ACC112 (cell line): ENCODE measurements at regions not wholly inside any gene's neighbourhood (a gene's known extent, or its start where the extent isn't known, plus 50 kb on each side); places are given as distances from the start of the nearest gene placed in this dataset.
A peak's percentile ranks its signal among the peaks of the same experiment; 100 is the strongest.

ENCODE experiments used
- H2AFZ ChIP-seq: fragments of 200-600 bp; sonication (generic); one replicate; pipeline ENCODE4 v1.6.0; 2017; ENCODE audit warnings: antibody characterized with exemption, low read length; ENCODE audit not compliant: unreplicated experiment
- H3K27ac ChIP-seq: fragments of 200-600 bp; sonication (generic); 2 replicates; pipeline ENCODE4 v1.5.1; 2014; ENCODE audit warnings: low read depth, mild to moderate bottlenecking, antibody characterized with exemption, low read length, moderate library complexity
- H3K27me3 ChIP-seq: fragments of 200-600 bp; sonication (generic); 2 replicates; pipeline ENCODE4 v1.6.1; 2014; ENCODE audit warnings: mild to moderate bottlenecking, antibody characterized with exemption, low read length, moderate library complexity, mixed read lengths; ENCODE audit not compliant: insufficient read depth
- H3K36me3 ChIP-seq: fragments of 200-600 bp; sonication (generic); 2 replicates; pipeline ENCODE4 v1.6.1; 2016; ENCODE audit warnings: mild to moderate bottlenecking, antibody characterized with exemption, low read length, moderate library complexity, mixed read lengths; ENCODE audit not compliant: insufficient read depth
- H3K4me1 ChIP-seq: fragments of 200-600 bp; sonication (generic); one replicate; pipeline ENCODE4 v1.6.1; 2016; ENCODE audit warnings: low read length, mixed read lengths; ENCODE audit not compliant: insufficient read depth, unreplicated experiment, control insufficient read depth
- H3K4me3 ChIP-seq: fragments of 200-600 bp; sonication (generic); 2 replicates; pipeline ENCODE4 v1.5.1; 2014; ENCODE audit warnings: mild to moderate bottlenecking, low read depth, low read length
- H3K79me2 ChIP-seq: fragments of 200-600 bp; sonication (generic); one replicate; pipeline ENCODE4 v1.6.0; 2016; ENCODE audit warnings: low read length; ENCODE audit not compliant: control insufficient read depth, unreplicated experiment, insufficient read depth

DNA sequence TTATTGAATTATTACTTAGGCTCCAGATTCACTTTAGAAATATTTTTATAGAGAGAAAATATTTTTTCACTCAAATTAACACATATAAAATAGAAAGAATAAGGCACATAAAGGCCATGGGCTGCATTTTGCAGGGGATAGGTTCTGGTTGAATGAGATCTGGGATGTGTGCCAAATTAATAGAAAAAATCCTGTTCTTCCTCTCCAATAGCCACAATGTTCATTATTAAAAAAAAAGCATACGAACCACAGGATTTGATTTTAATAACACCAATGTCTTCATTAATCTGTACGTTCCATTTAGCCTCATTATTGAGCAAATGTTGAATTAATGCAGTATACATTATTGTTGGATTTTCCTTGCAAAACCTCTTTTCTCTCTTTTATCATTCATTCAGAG lies 622.8 kb upstream of the AGTR1 start:
- Histone ChIP-seq H3K27ac (no peak overlapping the region), H2AFZ (no peak overlapping the region), H3K4me1 (peaks cover 10% of the 10 kb centered on the region), H3K79me2 (no peaks in the 10 kb centered on the region), H3K36me3 (no peaks in the 10 kb centered on the region), H3K4me3 (no peak overlapping the region), H3K27me3 (no peaks in the 10 kb centered on the region)

DNA sequence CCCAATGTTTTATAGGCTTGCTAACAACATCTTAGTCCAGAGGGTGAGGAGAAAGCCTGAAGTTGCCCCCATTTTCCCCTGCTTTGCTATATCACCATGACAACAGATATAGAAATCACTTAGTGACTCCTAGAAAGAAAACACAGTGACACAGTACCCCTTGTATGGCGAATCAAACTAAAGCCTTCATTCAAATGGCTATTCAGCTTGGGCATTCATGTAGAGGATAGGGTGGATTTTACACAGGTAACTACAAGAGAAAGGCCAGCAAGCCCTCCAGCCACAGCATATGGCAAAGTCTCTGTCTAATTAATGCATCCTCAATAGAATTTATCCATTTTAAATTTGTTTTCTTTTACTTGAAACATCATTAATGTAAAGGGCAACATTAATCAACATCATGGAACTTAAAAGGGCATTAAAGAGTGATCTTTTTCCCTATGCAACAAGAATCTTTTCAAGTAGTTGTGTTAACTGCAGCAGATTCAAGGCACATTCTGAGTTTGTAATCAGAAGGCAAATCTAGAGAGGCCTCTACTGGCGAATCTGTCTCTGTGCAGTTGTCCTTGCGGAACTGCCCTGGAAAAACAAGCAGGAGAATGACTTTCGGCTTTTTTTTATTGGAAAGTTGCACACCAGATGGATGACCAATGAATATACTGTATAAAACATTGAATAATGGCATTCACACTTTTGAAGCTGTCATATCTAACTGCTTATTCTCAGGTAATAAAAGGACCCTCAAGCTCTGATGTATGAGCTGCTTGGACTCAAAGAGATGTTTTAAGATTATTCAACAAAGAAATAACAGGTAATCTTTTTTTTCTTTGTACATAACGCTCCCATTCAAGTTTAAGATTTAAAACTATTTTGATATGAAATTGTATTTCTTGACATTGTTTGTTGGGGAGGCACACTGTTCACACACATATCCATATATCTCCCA lies 621.7 kb upstream of the AGTR1 start:
- Histone ChIP-seq H3K27me3 (no peaks in the 10 kb centered on the region), H3K27ac (no peak overlapping the region), H2AFZ (peak overlapping the region; percentile 74), H3K4me1 (peaks cover 10% of the 10 kb centered on the region), H3K4me3 (no peak overlapping the region), H3K36me3 (no peaks in the 10 kb centered on the region), H3K79me2 (no peaks in the 10 kb centered on the region)

DNA sequence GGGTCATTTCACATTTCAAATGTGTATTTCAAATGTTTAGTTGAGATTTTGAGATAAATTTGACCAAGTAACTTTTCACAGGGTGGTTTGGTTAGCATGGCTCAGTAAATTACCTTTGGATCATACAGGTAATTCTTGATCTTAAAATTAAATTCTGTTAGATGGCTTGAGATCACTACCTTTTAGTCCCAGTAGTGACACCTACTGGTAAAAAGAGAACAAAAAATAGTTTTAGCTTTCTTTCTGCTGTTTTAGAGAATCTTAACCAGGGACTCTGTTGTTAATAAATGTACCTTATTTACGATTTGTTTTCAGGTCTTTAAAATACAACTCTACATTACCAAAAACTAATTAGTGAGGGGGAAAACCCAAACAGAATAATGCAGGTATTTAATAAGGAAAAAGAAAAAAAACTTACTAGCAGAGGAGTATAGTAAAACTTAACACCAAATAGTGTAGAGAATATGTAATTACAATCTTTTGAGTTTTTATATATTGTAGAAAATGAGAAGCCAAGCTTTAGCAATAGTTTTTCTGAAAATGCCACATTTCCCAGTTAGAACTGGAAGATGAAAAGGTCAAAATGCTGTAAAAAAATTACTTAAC lies 620.3 kb upstream of the AGTR1 start:
- no peaks in the 10 kb centered on the region for H3K36me3 ChIP-seq
- peak overlapping the region; percentile 99 for H2AFZ ChIP-seq
- H3K27me3 ChIP-seq = no peaks in the 10 kb centered on the region
- peaks cover 10% of the 10 kb centered on the region for H3K4me1 ChIP-seq
- H3K27ac ChIP-seq = no peak overlapping the region
- no peak overlapping the region for H3K4me3 ChIP-seq
- no peaks in the 10 kb centered on the region for H3K79me2 ChIP-seq

DNA sequence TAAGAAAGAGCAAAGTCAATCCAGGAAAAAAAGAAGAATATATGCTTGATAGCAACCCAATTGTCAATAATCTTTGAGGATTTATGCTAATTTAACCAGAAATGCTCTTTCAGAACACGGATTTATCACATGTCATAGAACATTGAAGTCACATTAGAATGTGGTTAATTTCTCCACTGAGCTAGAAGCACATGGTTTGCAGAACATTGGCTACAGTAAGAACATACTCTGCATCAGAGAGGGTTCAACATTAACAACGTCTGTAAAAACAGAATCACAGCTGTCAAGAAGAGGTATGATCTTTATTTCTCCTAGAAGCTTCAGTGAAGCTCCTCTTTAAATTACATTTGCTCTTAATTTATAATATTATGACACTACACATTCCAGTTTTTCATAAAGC lies 619.7 kb upstream of the AGTR1 start:
- Histone ChIP-seq H3K79me2 (no peaks in the 10 kb centered on the region), H3K27me3 (no peaks in the 10 kb centered on the region), H3K27ac (no peak overlapping the region), H3K36me3 (no peaks in the 10 kb centered on the region), H2AFZ (peak overlapping the region; percentile 99), H3K4me3 (no peak overlapping the region), H3K4me1 (peaks cover 10% of the 10 kb centered on the region)

DNA sequence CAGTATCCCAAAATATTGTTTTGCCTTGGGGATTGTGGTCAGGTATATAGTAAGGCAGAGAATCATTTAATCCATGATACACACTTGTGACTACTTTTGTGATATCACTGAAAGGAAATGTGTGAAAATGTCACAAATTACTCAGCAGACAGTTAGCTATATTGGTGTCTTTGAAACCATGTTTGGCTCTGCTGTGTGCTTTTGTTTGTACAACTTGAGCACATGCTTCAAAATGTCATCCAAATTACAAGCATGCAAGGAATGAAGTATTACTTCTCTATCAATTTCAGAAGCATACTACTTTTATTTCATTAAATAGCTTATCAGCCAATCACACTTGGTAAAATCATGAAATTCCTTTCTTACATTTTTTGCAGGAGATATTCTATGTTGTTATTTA lies 619.0 kb upstream of the AGTR1 start:
- Histone ChIP-seq H3K36me3 (no peaks in the 10 kb centered on the region), H3K4me3 (peak overlapping the region; percentile 62), H3K27ac (no peak overlapping the region), H3K4me1 (peaks cover 10% of the 10 kb centered on the region), H3K79me2 (no peaks in the 10 kb centered on the region), H3K27me3 (no peaks in the 10 kb centered on the region), H2AFZ (peak overlapping the region; percentile 99)

DNA sequence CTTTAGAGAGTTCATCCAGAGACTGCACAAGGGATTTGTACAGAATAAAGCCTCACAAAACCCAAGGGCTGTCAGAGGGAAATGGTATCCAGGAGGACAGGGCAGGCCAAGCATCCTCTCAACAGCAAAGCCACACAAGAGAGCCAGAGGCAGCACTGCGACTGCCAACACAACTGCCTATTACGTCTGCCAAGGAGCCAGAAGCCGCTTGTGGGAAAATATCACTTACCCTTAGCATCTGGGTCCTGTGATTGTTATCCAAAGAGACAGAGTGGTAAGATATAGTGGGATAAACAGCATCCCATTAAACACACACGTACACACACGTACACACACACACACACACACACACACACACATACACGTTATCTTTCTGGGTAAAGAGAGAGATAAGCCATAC lies 618.3 kb upstream of the AGTR1 start:
- no peaks in the 10 kb centered on the region for H3K36me3 ChIP-seq
- peak overlapping the region; percentile 62 for H3K4me3 ChIP-seq
- H3K4me1 ChIP-seq = peaks cover 10% of the 10 kb centered on the region
- peak overlapping the region; percentile 99 for H2AFZ ChIP-seq
- H3K79me2 ChIP-seq = no peaks in the 10 kb centered on the region
- H3K27ac ChIP-seq = no peak overlapping the region
- no peaks in the 10 kb centered on the region for H3K27me3 ChIP-seq

DNA sequence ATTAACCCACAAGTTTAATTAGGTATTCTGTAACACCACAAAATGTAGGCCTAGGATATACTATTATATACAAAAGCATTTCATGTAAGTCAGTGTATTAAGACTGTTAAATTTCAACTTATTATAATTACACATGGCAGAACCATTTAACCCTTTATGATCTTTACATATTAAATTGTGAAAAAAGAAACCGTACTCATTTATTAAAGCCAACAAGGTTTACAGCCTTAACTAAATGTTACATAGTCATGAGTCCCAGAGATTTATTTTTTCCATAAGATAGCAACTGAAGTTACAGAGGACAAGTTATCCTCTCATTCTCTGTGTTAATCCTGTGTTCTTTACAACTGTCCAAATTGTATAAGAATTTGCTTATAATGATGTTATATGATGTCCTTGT lies 615.8 kb upstream of the AGTR1 start:
- no peaks in the 10 kb centered on the region for H3K27me3 ChIP-seq
- H3K36me3 ChIP-seq = no peaks in the 10 kb centered on the region
- peaks cover 10% of the 10 kb centered on the region for H3K4me1 ChIP-seq
- H3K4me3 ChIP-seq = no peak overlapping the region
- no peaks in the 10 kb centered on the region for H3K79me2 ChIP-seq
- no peak overlapping the region for H2AFZ ChIP-seq
- no peak overlapping the region for H3K27ac ChIP-seq

DNA sequence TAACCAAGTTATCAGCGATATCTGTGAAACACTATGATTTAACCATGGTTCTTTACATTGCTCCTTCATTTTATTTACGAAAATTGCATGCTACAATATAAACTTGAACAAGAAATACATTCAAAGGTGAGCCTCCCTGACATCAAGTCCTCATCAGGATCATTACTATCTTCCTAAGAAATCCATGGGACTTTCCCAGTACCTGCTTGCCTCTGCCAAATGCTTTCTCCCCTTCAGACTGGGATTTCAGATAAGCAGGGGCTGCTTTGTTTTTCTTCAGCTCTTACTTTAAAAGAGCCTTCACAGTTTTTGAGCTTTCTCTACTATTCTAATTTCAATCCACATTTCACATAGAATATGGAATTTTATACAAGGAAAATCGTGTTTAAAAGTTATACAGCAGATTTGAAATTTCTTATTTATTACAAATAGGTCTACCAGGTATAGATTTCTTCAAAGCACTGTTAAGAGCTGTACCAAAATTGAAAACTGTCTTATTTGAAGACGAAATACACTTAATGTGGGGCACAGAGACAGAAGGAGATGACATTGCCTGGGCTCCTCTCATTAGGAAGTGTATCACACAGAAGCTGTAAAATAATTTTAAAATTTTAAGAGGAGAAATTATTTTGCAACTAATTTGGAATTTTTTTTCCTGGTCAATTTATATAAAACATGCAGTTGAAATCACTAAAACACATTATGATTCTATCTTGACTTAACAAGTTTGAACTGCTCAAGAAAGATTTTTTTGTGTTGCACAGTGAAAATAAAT lies 615.0 kb upstream of the AGTR1 start:
- no peak overlapping the region for H2AFZ ChIP-seq
- peaks cover 10% of the 10 kb centered on the region for H3K4me1 ChIP-seq
- H3K4me3 ChIP-seq = no peak overlapping the region
- H3K27ac ChIP-seq = no peak overlapping the region
- no peaks in the 10 kb centered on the region for H3K27me3 ChIP-seq
- H3K79me2 ChIP-seq = no peaks in the 10 kb centered on the region
- no peaks in the 10 kb centered on the region for H3K36me3 ChIP-seq

DNA sequence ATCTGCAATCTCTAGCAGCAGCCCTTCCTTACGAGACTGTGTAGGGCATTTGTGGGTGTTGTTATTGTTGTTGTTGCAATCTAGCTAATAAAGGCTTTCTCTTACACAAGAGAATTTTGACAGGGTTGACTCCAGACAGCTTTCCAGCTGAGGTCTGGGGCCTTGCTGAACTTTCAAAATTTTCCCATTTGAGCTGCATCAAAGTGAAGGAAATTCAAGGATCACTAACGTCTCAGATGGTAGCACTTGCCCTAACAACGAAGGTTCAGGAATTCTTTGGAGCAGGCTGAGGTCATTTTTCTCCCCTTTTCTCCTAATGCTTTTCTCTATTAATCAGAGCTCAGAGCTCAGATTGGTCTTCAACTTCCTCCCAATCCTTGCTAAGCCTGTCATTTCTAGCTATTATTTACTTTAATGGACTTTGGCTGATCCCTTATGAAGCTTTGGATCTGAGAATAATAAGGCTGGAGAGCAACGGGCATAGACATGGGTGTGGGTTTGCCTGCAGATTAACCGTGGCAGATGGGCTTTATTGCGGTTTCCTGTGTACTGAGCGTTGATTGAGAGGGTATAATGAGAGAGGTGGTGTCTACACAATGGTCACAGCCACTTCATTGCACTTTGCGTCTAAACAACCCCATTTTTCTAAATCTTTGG lies 614.0 kb upstream of the AGTR1 start:
- H3K36me3 ChIP-seq = no peaks in the 10 kb centered on the region
- peaks cover 5% of the 10 kb centered on the region for H3K4me1 ChIP-seq
- peak overlapping the region; percentile 83 for H2AFZ ChIP-seq
- H3K79me2 ChIP-seq = no peaks in the 10 kb centered on the region
- no peak overlapping the region for H3K4me3 ChIP-seq
- H3K27me3 ChIP-seq = no peaks in the 10 kb centered on the region
- no peak overlapping the region for H3K27ac ChIP-seq

DNA sequence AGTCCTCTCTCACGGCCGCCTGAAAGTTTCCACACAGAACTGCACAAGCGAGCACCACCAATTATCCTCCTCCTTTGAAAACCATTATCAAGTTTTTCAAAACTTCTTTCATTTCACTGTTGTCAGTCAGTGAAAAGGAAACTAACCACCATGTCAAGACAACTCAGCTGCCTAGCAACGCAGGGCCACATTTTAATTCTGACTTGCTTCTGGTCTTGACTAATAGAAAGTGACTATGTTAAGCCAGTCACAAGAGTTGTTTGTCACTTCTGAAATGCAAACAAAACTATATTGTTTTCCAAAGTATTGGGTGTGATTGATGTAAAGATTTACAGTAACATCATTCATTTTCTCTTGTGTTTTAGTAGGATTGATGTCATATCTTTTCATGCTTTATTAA lies 612.8 kb upstream of the AGTR1 start:
- Histone ChIP-seq H3K79me2 (no peaks in the 10 kb centered on the region), H3K36me3 (no peaks in the 10 kb centered on the region), H2AFZ (peak overlapping the region; percentile 38), H3K4me3 (no peak overlapping the region), H3K27ac (no peak overlapping the region), H3K4me1 (no peaks in the 10 kb centered on the region), H3K27me3 (no peaks in the 10 kb centered on the region)
